B cell (primary cell): ENCODE measurements at regions not wholly inside any gene's neighbourhood (a gene's known extent, or its start where the extent isn't known, plus 50 kb on each side); places are given as distances from the start of the nearest gene placed in this dataset.

Experiments used
- ATAC-seq: fragments of 200-7000 bp; cut with Tn5 transposase; one replicate; pipeline ENCODE4 v1.10.0; 2021; ENCODE audit warnings: low read depth, mild to moderate bottlenecking, moderate number of reproducible peaks, moderate library complexity
- CTCF ChIA-PET: fragments of 350-600 bp; sonication (Branson Sonifier 250); formaldehyde crosslinking; loops from one replicate; lab custom pipeline; 2021; ENCODE audit warnings: antibody characterized with exemption, inconsistent platforms; lab: Charles Lee
- POLR2A ChIA-PET: fragments of 350-600 bp; sonication (Branson Sonifier 250); formaldehyde crosslinking; loops from one replicate; lab custom pipeline; 2021; ENCODE audit warnings: antibody characterized with exemption; lab: Charles Lee
- DNase-seq: peaks from one replicate; pipeline ENCODE4 v3.0.0; 2013
- H2AFZ ChIP-seq: 2 replicates; pipeline ENCODE4 v1.6.1; 2012; ENCODE audit warnings: mild to moderate bottlenecking, low read depth, low read length; ENCODE audit not compliant: insufficient read depth, poor library complexity, severe bottlenecking
- H3K27ac ChIP-seq, 2 donors: 1 replicate in 1 of 2; 2 replicates in 1 of 2; pipeline ENCODE4 v1.5.1; 2012 to 2013; ENCODE audit warnings: low read length in 2 of 2, mild to moderate bottlenecking in 2 of 2, moderate library complexity in 1 of 2
- H3K27me3 ChIP-seq, 4 experiments: fragments of 200-600 bp in 1 of 4; sonication (generic) in 1 of 4; replicated peaks in 1 of 4; 1 replicate in 2 of 4; 2 replicates in 2 of 4; pipeline versions ENCODE4 v1.6.1 to v1.7.0; 2013 to 2016; ENCODE audit warnings: low read length in 3 of 4, mild to moderate bottlenecking in 2 of 4, mixed read lengths in 1 of 4, moderate library complexity in 1 of 4; ENCODE audit not compliant: insufficient read depth in 4 of 4, control insufficient read depth in 3 of 4; ENCODE audit errors: control extremely low read depth in 1 of 4
- H3K36me3 ChIP-seq, 2 experiments: replicated peaks in 1 of 2; 1 replicate in 1 of 2; 2 replicates in 1 of 2; pipeline versions ENCODE4 v1.6.1 to v1.7.1; 2013; ENCODE audit warnings: low read length in 1 of 2; ENCODE audit not compliant: insufficient read depth in 2 of 2, control insufficient read depth in 1 of 2; ENCODE audit errors: control extremely low read depth in 1 of 2, extremely low read depth in 1 of 2
- H3K4me1 ChIP-seq, 2 donors: fragments of 200-600 bp in 1 of 2; sonication (generic) in 1 of 2; 1 replicate in 1 of 2; 2 replicates in 1 of 2; pipeline versions ENCODE4 v1.5.1 to v1.6.1; 2013 to 2017; ENCODE audit warnings: low read length in 2 of 2; ENCODE audit not compliant: control insufficient read depth in 2 of 2, insufficient read depth in 2 of 2
- H3K4me2 ChIP-seq: replicated peaks from 2 replicates; pipeline ENCODE3; 2012; ENCODE audit warnings: mild to moderate bottlenecking, low read depth, low read length; ENCODE audit not compliant: poor library complexity, severe bottlenecking
- H3K4me3 ChIP-seq, 5 experiments: fragments of 200-600 bp in 1 of 5; sonication (generic) in 1 of 5; 1 replicate in 3 of 5; 2 replicates in 2 of 5; pipeline versions ENCODE4 v1.5.1 to v1.7.0; 2011 to 2016; ENCODE audit warnings: low read length in 4 of 5, mild to moderate bottlenecking in 4 of 5, low read depth in 2 of 5, control low read depth in 1 of 5, moderate library complexity in 1 of 5; ENCODE audit not compliant: insufficient read depth in 1 of 5; ENCODE audit errors: control extremely low read depth in 1 of 5, extremely low read depth in 1 of 5
- H3K79me2 ChIP-seq: fragments of 200-600 bp; sonication (generic); one replicate; pipeline ENCODE4 v1.6.0; 2016; ENCODE audit warnings: low read length; ENCODE audit not compliant: control insufficient read depth, insufficient read depth
- H3K9ac ChIP-seq: fragments of 200-600 bp; sonication (generic); 2 replicates; pipeline ENCODE4 v1.6.1; 2017; ENCODE audit warnings: mild to moderate bottlenecking, low read length, moderate library complexity
- H3K9me3 ChIP-seq, 3 donors: one replicate each; pipeline versions ENCODE4 v1.6.1 to v1.7.1; 2013; ENCODE audit warnings: low read length in 2 of 3; ENCODE audit not compliant: control insufficient read depth in 2 of 3, insufficient read depth in 1 of 3; ENCODE audit errors: control extremely low read depth in 1 of 3
- H4K20me1 ChIP-seq: 2 replicates; pipeline ENCODE4 v1.6.0; 2012; ENCODE audit warnings: mild to moderate bottlenecking, low read length; ENCODE audit not compliant: insufficient read depth, control insufficient read depth, poor library complexity, severe bottlenecking
- H3K27ac Mint-ChIP-seq: one replicate; pipeline ENCODE4 v1.8.0; 2021; ENCODE audit warnings: mixed read lengths
- H3K27me3 Mint-ChIP-seq: one replicate; pipeline ENCODE4 v1.8.0; 2021; ENCODE audit warnings: mixed read lengths
- H3K4me1 Mint-ChIP-seq: one replicate; pipeline ENCODE4 v1.8.0; 2021; ENCODE audit warnings: mixed read lengths
- H3K4me3 Mint-ChIP-seq: one replicate; pipeline ENCODE4 v1.8.0; 2021; ENCODE audit warnings: mixed read lengths
- H3K9me3 Mint-ChIP-seq: one replicate; pipeline ENCODE4 v1.8.0; 2022; ENCODE audit warnings: mixed read lengths; ENCODE audit not compliant: insufficient read depth
- EZH2 ChIP-seq: IDR thresholded peaks from 2 replicates; pipeline ENCODE4 v1.6.1; 2012; ENCODE audit warnings: borderline replicate concordance, low read depth, mild to moderate bottlenecking, moderate library complexity, low read length; ENCODE audit not compliant: insufficient read depth, poor library complexity, severe bottlenecking
- WGBS: methylation state at CpG from one replicate; pipeline ENCODE4 v1.1.5; 2013; ENCODE audit warnings: missing lambda C conversion rate; ENCODE audit not compliant: insufficient coverage; 5-methylcytosine and 5-hydroxymethylcytosine counted together
- intact Hi-C: fragments of 100-400 bp; cut with micrococcal nuclease; formaldehyde crosslinking; loops from one replicate; pipeline ENCODE4 v1.10.0; 2022
- TF ChIP-seq, protein P1 (sequence below): fragments of 200-600 bp; IDR thresholded peaks from one replicate; pipeline ENCODE4 v1.8.0; 2022; ENCODE audit warnings: antibody characterized with exemption, mild to moderate bottlenecking

DNA sequence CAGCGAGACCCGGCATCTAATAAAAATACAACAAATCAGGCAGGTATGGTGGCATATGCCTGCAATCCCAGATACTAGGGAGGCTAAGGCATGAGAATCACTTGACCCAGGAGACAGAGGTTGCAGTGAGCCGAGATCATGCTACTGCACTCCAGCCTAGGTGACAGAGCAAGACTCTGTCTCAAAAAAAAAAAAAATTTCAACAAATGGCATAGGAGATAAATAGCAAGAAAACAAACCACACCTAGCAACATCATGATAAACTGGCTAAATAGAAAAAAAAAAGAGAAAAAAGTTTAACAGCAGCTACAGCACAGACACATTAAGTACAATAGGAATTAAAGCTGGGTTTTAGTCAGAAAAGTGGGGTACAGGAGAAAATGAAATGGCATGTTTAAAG is 1034.6 kb upstream of the LRRN3 start:
- CTCF ChIA-PET = no interaction called here
- H3K27ac ChIP-seq = no peak overlapping the region
- no peak overlapping the region for H3K4me2 ChIP-seq
- intact Hi-C loops = no loop called here
- WGBS = no CpG with 5 or more reads among the region's 3 CpGs
- H3K4me3 ChIP-seq = no peak overlapping the region
- POLR2A ChIA-PET = no interaction called here
- no peaks in the 10 kb centered on the region for H3K27me3 Mint-ChIP-seq
- no peaks in the 10 kb centered on the region for H3K27me3 ChIP-seq
- no peaks in the 10 kb centered on the region for H3K79me2 ChIP-seq
- H3K4me3 Mint-ChIP-seq = no peak overlapping the region
- no peaks in the 10 kb centered on the region for H3K4me1 ChIP-seq
- no peaks in the 10 kb centered on the region for H3K9me3 ChIP-seq
- no peak overlapping the region for H3K27ac Mint-ChIP-seq
- no peak overlapping the region for H3K9ac ChIP-seq
- ATAC-seq = no peak
- TF ChIP-seq EZH2 = no peak
- TF ChIP-seq, protein P1, sequence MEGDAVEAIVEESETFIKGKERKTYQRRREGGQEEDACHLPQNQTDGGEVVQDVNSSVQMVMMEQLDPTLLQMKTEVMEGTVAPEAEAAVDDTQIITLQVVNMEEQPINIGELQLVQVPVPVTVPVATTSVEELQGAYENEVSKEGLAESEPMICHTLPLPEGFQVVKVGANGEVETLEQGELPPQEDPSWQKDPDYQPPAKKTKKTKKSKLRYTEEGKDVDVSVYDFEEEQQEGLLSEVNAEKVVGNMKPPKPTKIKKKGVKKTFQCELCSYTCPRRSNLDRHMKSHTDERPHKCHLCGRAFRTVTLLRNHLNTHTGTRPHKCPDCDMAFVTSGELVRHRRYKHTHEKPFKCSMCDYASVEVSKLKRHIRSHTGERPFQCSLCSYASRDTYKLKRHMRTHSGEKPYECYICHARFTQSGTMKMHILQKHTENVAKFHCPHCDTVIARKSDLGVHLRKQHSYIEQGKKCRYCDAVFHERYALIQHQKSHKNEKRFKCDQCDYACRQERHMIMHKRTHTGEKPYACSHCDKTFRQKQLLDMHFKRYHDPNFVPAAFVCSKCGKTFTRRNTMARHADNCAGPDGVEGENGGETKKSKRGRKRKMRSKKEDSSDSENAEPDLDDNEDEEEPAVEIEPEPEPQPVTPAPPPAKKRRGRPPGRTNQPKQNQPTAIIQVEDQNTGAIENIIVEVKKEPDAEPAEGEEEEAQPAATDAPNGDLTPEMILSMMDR = no peak
- no peak overlapping the region for H2AFZ ChIP-seq
- H3K9me3 Mint-ChIP-seq = no peaks in the 10 kb centered on the region
- DNase-seq = no peak
- no peaks in the 10 kb centered on the region for H3K4me1 Mint-ChIP-seq
- H4K20me1 ChIP-seq = no peaks in the 10 kb centered on the region
- no peaks in the 10 kb centered on the region for H3K36me3 ChIP-seq

DNA sequence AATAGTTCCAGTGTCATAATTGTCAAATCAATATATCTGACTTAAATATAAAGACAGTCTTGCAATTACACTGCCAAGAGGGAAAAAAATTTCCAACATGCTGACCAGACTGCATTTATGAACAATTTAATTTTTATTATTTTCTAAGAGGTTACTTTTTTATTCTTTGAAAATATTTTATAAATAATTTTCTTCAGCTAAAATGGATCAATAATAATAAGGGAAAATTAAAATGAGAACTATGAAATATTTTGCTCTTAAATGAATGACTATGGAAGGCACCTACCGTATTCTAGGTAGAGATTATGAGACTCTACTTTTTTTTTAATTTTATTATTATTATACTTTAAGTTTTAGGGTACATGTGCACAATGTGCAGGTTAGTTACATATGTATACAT is 1032.5 kb upstream of the LRRN3 start:
- CTCF ChIA-PET = no interaction called here
- TF ChIP-seq EZH2 = no peak
- TF ChIP-seq, protein P1 = no peak
- Histone ChIP-seq H3K27me3 (no peaks in the 10 kb centered on the region), H3K9ac (no peak overlapping the region), H3K79me2 (no peaks in the 10 kb centered on the region), H3K9me3 (no peaks in the 10 kb centered on the region), H4K20me1 (no peaks in the 10 kb centered on the region), H3K36me3 (no peaks in the 10 kb centered on the region), H3K4me3 (no peak overlapping the region), H3K27ac (no peak overlapping the region), H2AFZ (no peak overlapping the region), H3K4me1 (no peaks in the 10 kb centered on the region), H3K4me2 (no peak overlapping the region)
- POLR2A ChIA-PET = no interaction called here
- intact Hi-C loops = no loop called here
- no CpG with 5 or more reads among the region's 1 CpG for WGBS
- no peaks in the 10 kb centered on the region for H3K4me1 Mint-ChIP-seq
- H3K4me3 Mint-ChIP-seq = no peak overlapping the region
- DNase-seq (no peak), ATAC-seq (no peak)
- no peaks in the 10 kb centered on the region for H3K27me3 Mint-ChIP-seq
- H3K27ac Mint-ChIP-seq = no peak overlapping the region
- H3K9me3 Mint-ChIP-seq = no peaks in the 10 kb centered on the region
